H9 (cell line): ENCODE measurements at regions not wholly inside any gene's neighbourhood (a gene's known extent, or its start where the extent isn't known, plus 50 kb on each side); places are given as distances from the start of the nearest gene placed in this dataset.
"Not testable (repeated sequence)": the region's sequence is repeated elsewhere in the genome, so short reads cannot be mapped to it uniquely, and the experiment has no call there.

Experiments
- DNase-seq: peaks from one replicate; pipeline ENCODE4 v3.0.0-alpha.2; 2017
- H2AFZ ChIP-seq: one replicate; pipeline ENCODE4 v1.6.1; 2013; ENCODE audit warnings: mild to moderate bottlenecking, low read length, control low read depth, moderate library complexity
- H2AK5ac ChIP-seq: 2 replicates; pipeline ENCODE4 v1.6.1; 2013; ENCODE audit warnings: low read length, control low read depth, mixed read lengths; ENCODE audit not compliant: insufficient read length
- H2BK120ac ChIP-seq: one replicate; pipeline ENCODE4 v1.6.1; 2013; ENCODE audit warnings: low read depth, mild to moderate bottlenecking, low read length, control low read depth, inconsistent platforms; ENCODE audit not compliant: poor library complexity, severe bottlenecking
- H2BK12ac ChIP-seq: 2 replicates; pipeline ENCODE4 v1.6.1; 2013; ENCODE audit warnings: low read length, control low read depth, mixed read lengths, low read depth; ENCODE audit not compliant: insufficient read length
- H2BK15ac ChIP-seq: 2 replicates; pipeline ENCODE4 v1.6.1; 2013; ENCODE audit warnings: low read depth, low read length, control low read depth
- H2BK20ac ChIP-seq: one replicate; pipeline ENCODE4 v1.6.1; 2013; ENCODE audit warnings: low read depth, mild to moderate bottlenecking, low read length, control low read depth, inconsistent platforms; ENCODE audit not compliant: poor library complexity, severe bottlenecking
- H2BK5ac ChIP-seq: 2 replicates; pipeline ENCODE4 v1.6.1; 2013; ENCODE audit warnings: low read length, control low read depth, mixed read lengths; ENCODE audit not compliant: insufficient read length
- H3K14ac ChIP-seq: 2 replicates; pipeline ENCODE4 v1.6.1; 2013; ENCODE audit warnings: low read length, control low read depth; ENCODE audit not compliant: insufficient read depth
- H3K18ac ChIP-seq: 2 replicates; pipeline ENCODE4 v1.6.1; 2013; ENCODE audit warnings: low read depth, mild to moderate bottlenecking, mixed read lengths, low read length, control low read depth; ENCODE audit not compliant: insufficient read length
- H3K23ac ChIP-seq: 2 replicates; pipeline ENCODE4 v1.6.1; 2013; ENCODE audit warnings: low read length, control low read depth, mixed read lengths, low read depth; ENCODE audit not compliant: insufficient read length
- H3K23me2 ChIP-seq: 2 replicates; pipeline ENCODE4 v1.6.1; 2013; ENCODE audit warnings: low read depth, mild to moderate bottlenecking, mixed read lengths, low read length, control low read depth; ENCODE audit not compliant: insufficient read length, poor library complexity, severe bottlenecking
- H3K27ac ChIP-seq: 2 replicates; pipeline ENCODE4 v1.5.1; 2013; ENCODE audit warnings: low read length, control low read depth, mixed read lengths, low read depth; ENCODE audit not compliant: insufficient read length
- H3K27me3 ChIP-seq: 2 replicates; pipeline ENCODE4 v1.6.1; 2013; ENCODE audit warnings: low read length, control low read depth, inconsistent platforms; ENCODE audit not compliant: insufficient read depth
- H3K4ac ChIP-seq: 2 replicates; pipeline ENCODE4 v1.6.1; 2013; ENCODE audit warnings: low read depth, mild to moderate bottlenecking, control low read depth, inconsistent platforms, low read length, moderate library complexity
- H3K4me1 ChIP-seq: 2 replicates; pipeline ENCODE4 v1.6.1; 2013; ENCODE audit warnings: low read length, control low read depth, inconsistent platforms; ENCODE audit not compliant: insufficient read depth
- H3K4me2 ChIP-seq: 2 replicates; pipeline ENCODE4 v1.6.1; 2013; ENCODE audit warnings: low read length, control low read depth, mixed read lengths; ENCODE audit not compliant: insufficient read length, insufficient read depth
- H3K56ac ChIP-seq: 2 replicates; pipeline ENCODE4 v1.6.1; 2013; ENCODE audit warnings: low read depth, mild to moderate bottlenecking, mixed read lengths, low read length, control low read depth; ENCODE audit not compliant: insufficient read length
- H3K79me1 ChIP-seq: 2 replicates; pipeline ENCODE4 v1.6.1; 2013; ENCODE audit warnings: low read depth, mild to moderate bottlenecking, moderate library complexity, low read length, control low read depth, inconsistent platforms; ENCODE audit not compliant: insufficient read depth, poor library complexity, severe bottlenecking
- H3K79me2 ChIP-seq: 2 replicates; pipeline ENCODE4 v1.6.1; 2013; ENCODE audit warnings: low read length, control low read depth, inconsistent platforms; ENCODE audit not compliant: insufficient read depth
- H3K9ac ChIP-seq: 2 replicates; pipeline ENCODE4 v1.6.1; 2013; ENCODE audit warnings: low read length, control low read depth, mixed read lengths; ENCODE audit not compliant: insufficient read length; ENCODE audit errors: extremely low read depth
- H3K9me3 ChIP-seq: one replicate; pipeline ENCODE4 v1.6.1; 2013; ENCODE audit warnings: low read depth, low read length, inconsistent platforms; ENCODE audit not compliant: control insufficient read depth
- H3T11ph ChIP-seq: one replicate; pipeline ENCODE4 v1.6.1; 2013; ENCODE audit warnings: mild to moderate bottlenecking, low read length, control low read depth, inconsistent platforms
- H4K20me1 ChIP-seq: one replicate; pipeline ENCODE4 v1.6.1; 2013; ENCODE audit not compliant: control insufficient read depth, insufficient read length, insufficient read depth
- H4K5ac ChIP-seq: 2 replicates; pipeline ENCODE4 v1.6.1; 2013; ENCODE audit warnings: low read depth, mild to moderate bottlenecking, mixed read lengths, low read length, control low read depth; ENCODE audit not compliant: insufficient read length
- H4K8ac ChIP-seq: replicated peaks from 2 replicates; pipeline ENCODE4 v1.6.1; 2013; ENCODE audit warnings: low read length, control low read depth, mixed read lengths, low read depth; ENCODE audit not compliant: insufficient read length
- H4K91ac ChIP-seq: 2 replicates; pipeline ENCODE4 v1.6.1; 2013; ENCODE audit warnings: low read depth, mild to moderate bottlenecking, moderate library complexity, mixed read lengths, low read length, control low read depth; ENCODE audit not compliant: insufficient read length
- H3K27ac Mint-ChIP-seq, 3 experiments: 2 replicates in 2 of 3; 3 replicates in 1 of 3; pipeline ENCODE4 v1.8.0; 2020 to 2021; ENCODE audit warnings: mixed read lengths in 3 of 3, mild to moderate bottlenecking in 1 of 3, moderate library complexity in 1 of 3
- H3K27me3 Mint-ChIP-seq: 2 replicates; pipeline ENCODE4 v1.8.0; 2021; ENCODE audit warnings: low read depth, mild to moderate bottlenecking, moderate library complexity, mixed read lengths
- H3K36me3 Mint-ChIP-seq, 3 experiments: 2 replicates in 2 of 3; 3 replicates in 1 of 3; pipeline ENCODE4 v1.8.0; 2020 to 2021; ENCODE audit warnings: low read depth in 3 of 3, mixed read lengths in 3 of 3; ENCODE audit not compliant: insufficient read depth in 1 of 3
- H3K4me1 Mint-ChIP-seq, 2 experiments: 2 replicates each; pipeline ENCODE4 v1.8.0; 2020; ENCODE audit warnings: mixed read lengths in 2 of 2
- H3K4me3 Mint-ChIP-seq, 2 experiments: 2 replicates in 1 of 2; 3 replicates in 1 of 2; pipeline ENCODE4 v1.8.0; 2020 to 2021; ENCODE audit warnings: mild to moderate bottlenecking in 2 of 2, mixed read lengths in 2 of 2, moderate library complexity in 1 of 2
- H3K9me3 Mint-ChIP-seq, 2 experiments: 2 replicates in 1 of 2; 3 replicates in 1 of 2; pipeline ENCODE4 v1.8.0; 2020; ENCODE audit warnings: mild to moderate bottlenecking in 2 of 2, mixed read lengths in 2 of 2, moderate library complexity in 1 of 2
- CTCF ChIP-seq: fragments of 200-600 bp; sonication (generic); conservative IDR thresholded peaks from 3 replicates; pipeline ENCODE4 v1.8.0; 2021; ENCODE audit warnings: antibody characterized with exemption, mild to moderate bottlenecking
- WGBS: extraction: QIAGEN DNeasy Blood & Tissue Kit; methylation state at CpG from one replicate; pipeline ENCODE4 v1.1.7; 2013; ENCODE audit warnings: missing lambda C conversion rate, low lambda C conversion rate, mixed read lengths; ENCODE audit not compliant: insufficient read length; ENCODE audit errors: extremely low coverage; 5-methylcytosine and 5-hydroxymethylcytosine counted together

GRCh38 chr3:35482566-35482965 lies 156.8 kb upstream of the ARPP21 start:
- not testable (repeated sequence) for H3K9ac ChIP-seq, H3K23me2 ChIP-seq, H3K4ac ChIP-seq, H2BK15ac ChIP-seq, H3K9me3 ChIP-seq, H2AFZ ChIP-seq, H4K91ac ChIP-seq, H4K5ac ChIP-seq, H3K79me1 ChIP-seq, H3K4me1 ChIP-seq, H3K4me2 ChIP-seq, H3K27me3 ChIP-seq, H3K56ac ChIP-seq, H3K79me2 ChIP-seq, H2BK120ac ChIP-seq, H3K27me3 Mint-ChIP-seq, H4K20me1 ChIP-seq, H2BK20ac ChIP-seq, H3K14ac ChIP-seq, H2BK5ac ChIP-seq, H3T11ph ChIP-seq, H2AK5ac ChIP-seq, H2BK12ac ChIP-seq, H3K27ac ChIP-seq, H3K23ac ChIP-seq, H3K36me3 Mint-ChIP-seq, H3K18ac ChIP-seq, H4K8ac ChIP-seq
- Mint-ChIP-seq H3K4me3 (peak overlapping the region in 1 of 2 experiments; percentile 22; a peak in 1 of 5 replicates), H3K27ac (0 out of 7 replicates have a peak overlapping the region, but pooled peaks of 1 of the 3 experiments have one; percentile 52), H3K9me3 (peaks cover 13 to 20% of the 10 kb centered on the region in 2 experiments; a peak in 4 of 5 replicates), H3K4me1 (peaks cover 27 to 34% of the 10 kb centered on the region in 2 experiments)
- peak; percentile 18; the same call in 1 of the 3 replicates for TF ChIP-seq CTCF
- DNase-seq = peak; percentile 82
- WGBS = no CpG with 5 or more reads among the region's 4 CpGs
